HCT116 (cell line): ENCODE measurements at regions not wholly inside any gene's neighbourhood (a gene's known extent, or its start where the extent isn't known, plus 50 kb on each side); places are given as distances from the start of the nearest gene placed in this dataset.

ENCODE experiments used
- ATAC-seq: fragments of 200-7000 bp; cut with Tn5 transposase; 2 replicates; pipeline ENCODE4 v1.9.1; 2020; ENCODE audit warnings: mild to moderate bottlenecking, moderate library complexity
- BruUV-seq: library from RNA; stranded (reverse); fragments of 400-500 nt; replicated peaks from 2 replicates; lab custom pipeline; 2021; lab: Mats Ljungman, UMichigan
- CTCF ChIA-PET: fragments of 300-600 bp; sonication (Branson Sonifier 250); formaldehyde crosslinking; loops from one replicate; lab custom pipeline; 2021; ENCODE audit warnings: antibody characterized with exemption; lab: Charles Lee
- POLR2A ChIA-PET: fragments of 300-600, 350-600 bp; sonication (Branson Sonifier 250); formaldehyde crosslinking; loops from one replicate; lab custom pipeline; 2021; ENCODE audit warnings: antibody characterized with exemption; lab: Charles Lee
- RAD21 ChIA-PET, 2 experiments: fragments of 300-600 bp; sonication (Branson Sonifier 250); formaldehyde crosslinking; loops; one replicate each; lab custom pipeline; 2023; ENCODE audit warnings: low total read pairs in 2 of 2; ENCODE audit not compliant: uncharacterized antibody in 2 of 2, unreplicated experiment in 2 of 2, low non-redundant PET in 1 of 2; lab: Charles Lee
- DNase-seq: peaks from one replicate; pipeline ENCODE4 v3.0.0-alpha.2; 2010; ENCODE audit warnings: low read depth, low spot score
- H2AFZ ChIP-seq: fragments of 200-600 bp; shearing (Covaris generic), sonication (generic); 2 replicates; pipeline ENCODE4 v1.6.1; 2017; ENCODE audit warnings: low read depth, mixed run types, mixed read lengths, antibody characterized with exemption, low read length; ENCODE audit not compliant: poor library complexity, severe bottlenecking
- H3K27ac ChIP-seq: 2 replicates; pipeline ENCODE4 v1.5.1; 2012; ENCODE audit warnings: low read depth, low read length
- H3K27me3 ChIP-seq: fragments of 200-600 bp; sonication (generic); 2 replicates; pipeline ENCODE4 v1.6.1; 2016; ENCODE audit warnings: mixed run types, low read length, mixed read lengths; ENCODE audit not compliant: insufficient read depth
- H3K36me3 ChIP-seq, 2 experiments: fragments of 200-500 bp in 1 of 2; fragments of 200-600 bp in 1 of 2; sonication (Bioruptor generic) in 1 of 2; sonication (generic) in 1 of 2; 2 replicates each; pipeline versions ENCODE4 v1.5.1 to v1.6.1; 2014 to 2016; ENCODE audit warnings: low read length in 2 of 2, inconsistent platforms in 1 of 2, mixed read lengths in 1 of 2, mixed run types in 1 of 2; ENCODE audit not compliant: insufficient read depth in 2 of 2, control insufficient read depth in 1 of 2
- H3K4me1 ChIP-seq, 2 experiments: fragments of 200-600 bp in 1 of 2; sonication (generic) in 1 of 2; 2 replicates each; pipeline versions ENCODE4 v1.5.1 to v1.6.1; 2012 to 2017; ENCODE audit warnings: low read length in 2 of 2, inconsistent platforms in 1 of 2, mild to moderate bottlenecking in 1 of 2, mixed read lengths in 1 of 2, mixed run types in 1 of 2, moderate library complexity in 1 of 2; ENCODE audit not compliant: insufficient read depth in 2 of 2, control insufficient read depth in 1 of 2
- H3K4me2 ChIP-seq: fragments of 200-600 bp; sonication (generic); 2 replicates; pipeline ENCODE4 v1.6.1; 2017; ENCODE audit warnings: mixed run types, low read length, mixed read lengths
- H3K4me3 ChIP-seq, 2 experiments: fragments of 200-600 bp in 1 of 2; sonication (generic) in 1 of 2; replicated peaks in 1 of 2; 2 replicates each; pipeline ENCODE4 v1.5.1; 2011 to 2016; ENCODE audit warnings: low read length in 2 of 2, control low read depth in 1 of 2, low read depth in 1 of 2, mild to moderate bottlenecking in 1 of 2, mixed read lengths in 1 of 2, mixed run types in 1 of 2
- H3K79me2 ChIP-seq: fragments of 200-600 bp; sonication (generic); 2 replicates; pipeline ENCODE4 v1.6.1; 2017; ENCODE audit warnings: mild to moderate bottlenecking, mixed run types, low read length, moderate library complexity, mixed read lengths; ENCODE audit not compliant: insufficient read depth
- H3K9ac ChIP-seq: fragments of 200-600 bp; sonication (generic); 2 replicates; pipeline ENCODE4 v1.6.1; 2016; ENCODE audit warnings: low read length, mixed read lengths
- H3K9me2 ChIP-seq: fragments of 200-600 bp; sonication (generic), shearing (Covaris generic); 2 replicates; pipeline ENCODE4 v1.6.1; 2017; ENCODE audit warnings: mixed run types, mild to moderate bottlenecking, moderate library complexity; ENCODE audit not compliant: insufficient read depth
- H3K9me3 ChIP-seq, 2 experiments: fragments of 200-500 bp in 1 of 2; fragments of 200-600 bp in 1 of 2; sonication (Bioruptor generic) in 1 of 2; sonication (generic) in 1 of 2; 2 replicates each; pipeline ENCODE4 v1.6.1; 2014 to 2017; ENCODE audit warnings: low read length in 2 of 2, mixed read lengths in 2 of 2, inconsistent platforms in 1 of 2, low read depth in 1 of 2, mild to moderate bottlenecking in 1 of 2, mixed run types in 1 of 2, moderate library complexity in 1 of 2; ENCODE audit not compliant: control insufficient read depth in 1 of 2, insufficient read depth in 1 of 2
- H4K20me1 ChIP-seq: fragments of 200-600 bp; sonication (generic), shearing (Covaris generic); 2 replicates; pipeline ENCODE4 v1.6.1; 2017; ENCODE audit warnings: mixed run types, mild to moderate bottlenecking, moderate library complexity; ENCODE audit not compliant: insufficient read depth
- CBX3 ChIP-seq: IDR thresholded peaks from 2 replicates; pipeline ENCODE4 v1.6.1; 2012; ENCODE audit warnings: low read depth
- CEBPB ChIP-seq: IDR thresholded peaks from 2 replicates; pipeline ENCODE4 v1.6.1; 2012; ENCODE audit warnings: low read depth
- EGR1 ChIP-seq: IDR thresholded peaks from 2 replicates; pipeline ENCODE4 v1.6.1; 2012; ENCODE audit warnings: low read depth
- ELF1 ChIP-seq: IDR thresholded peaks from 2 replicates; pipeline ENCODE4 v1.6.1; 2012; ENCODE audit warnings: low read depth, borderline replicate concordance
- EZH2phosphoT487 ChIP-seq: fragments of 200-600 bp; IDR thresholded peaks from 2 replicates; pipeline ENCODE4 v1.6.1; 2018; ENCODE audit warnings: antibody characterized with exemption, borderline replicate concordance
- FOSL1 ChIP-seq: IDR thresholded peaks from 2 replicates; pipeline ENCODE4 v1.6.1; 2012; ENCODE audit warnings: low read depth
- JUND ChIP-seq: IDR thresholded peaks from 2 replicates; pipeline ENCODE4 v1.6.1; 2012
- POLR2A ChIP-seq: IDR thresholded peaks from 2 replicates; pipeline ENCODE4 v1.7.0; 2011; ENCODE audit warnings: borderline replicate concordance; ENCODE audit not compliant: insufficient read depth, insufficient read length; ENCODE audit errors: extremely low read depth
- POLR2AphosphoS5 ChIP-seq: IDR thresholded peaks from 2 replicates; pipeline ENCODE4 v1.6.1; 2011; ENCODE audit warnings: mild to moderate bottlenecking, low read depth, low read length, moderate library complexity
- RAD21 ChIP-seq: IDR thresholded peaks from 2 replicates; pipeline ENCODE4 v1.6.1; 2012; ENCODE audit warnings: low read depth, mild to moderate bottlenecking
- SP1 ChIP-seq: IDR thresholded peaks from 2 replicates; pipeline ENCODE4 v1.6.1; 2012; ENCODE audit warnings: low read depth
- SRF ChIP-seq: IDR thresholded peaks from 2 replicates; pipeline ENCODE4 v1.6.1; 2012; ENCODE audit warnings: low read depth
- TCF7L2 ChIP-seq: IDR thresholded peaks from 2 replicates; pipeline ENCODE4 v1.7.0; 2011; ENCODE audit warnings: borderline replicate concordance, inconsistent platforms; ENCODE audit not compliant: insufficient read depth, insufficient read length; ENCODE audit errors: extremely low read depth
- YY1 ChIP-seq: IDR thresholded peaks from 2 replicates; pipeline ENCODE4 v1.6.1; 2011; ENCODE audit warnings: low read length, low read depth, moderate library complexity, mild to moderate bottlenecking; ENCODE audit not compliant: insufficient replicate concordance; ENCODE audit errors: extremely low read depth
- ZFX ChIP-seq: fragments of 450-650 bp; IDR thresholded peaks from 2 replicates; pipeline ENCODE4 v1.6.1; 2017
- ZNF274 ChIP-seq: fragments of 200-500 bp; sonication (Bioruptor generic); IDR thresholded peaks from 2 replicates; pipeline ENCODE4 v1.6.1; 2014; ENCODE audit warnings: mild to moderate bottlenecking, low read depth, low read length, inconsistent platforms
- intact Hi-C: fragments of 100-400 bp; cut with micrococcal nuclease; formaldehyde crosslinking; loops from 2 replicates; pipeline ENCODE4 v1.10.0; 2022
- TF ChIP-seq, protein P1 (sequence below): IDR thresholded peaks from 2 replicates; pipeline ENCODE4 v1.6.1; 2012; ENCODE audit warnings: low read depth
- TF ChIP-seq, protein P2 (sequence below): IDR thresholded peaks from 2 replicates; pipeline ENCODE4 v1.6.1; 2011; ENCODE audit warnings: mild to moderate bottlenecking, low read length, moderate library complexity; ENCODE audit not compliant: insufficient replicate concordance; ENCODE audit errors: extremely low read depth
- TF ChIP-seq, protein P3 (sequence below), 3 experiments: fragments of 200-600 bp in 1 of 3; sonication (generic) in 1 of 3; IDR thresholded peaks in 2 of 3; conservative IDR thresholded peaks in 1 of 3; 2 replicates each; pipeline ENCODE4 v1.5.1; 2012 to 2017; ENCODE audit warnings: low read depth in 2 of 3, low read length in 2 of 3, antibody characterized with exemption in 1 of 3, borderline replicate concordance in 1 of 3, control low read depth in 1 of 3, mild to moderate bottlenecking in 1 of 3, mixed read lengths in 1 of 3, mixed run types in 1 of 3, moderate library complexity in 1 of 3; ENCODE audit not compliant: insufficient read depth in 1 of 3
- TF ChIP-seq, protein P4 (sequence below): IDR thresholded peaks from 2 replicates; pipeline ENCODE4 v1.6.1; 2012

DNA sequence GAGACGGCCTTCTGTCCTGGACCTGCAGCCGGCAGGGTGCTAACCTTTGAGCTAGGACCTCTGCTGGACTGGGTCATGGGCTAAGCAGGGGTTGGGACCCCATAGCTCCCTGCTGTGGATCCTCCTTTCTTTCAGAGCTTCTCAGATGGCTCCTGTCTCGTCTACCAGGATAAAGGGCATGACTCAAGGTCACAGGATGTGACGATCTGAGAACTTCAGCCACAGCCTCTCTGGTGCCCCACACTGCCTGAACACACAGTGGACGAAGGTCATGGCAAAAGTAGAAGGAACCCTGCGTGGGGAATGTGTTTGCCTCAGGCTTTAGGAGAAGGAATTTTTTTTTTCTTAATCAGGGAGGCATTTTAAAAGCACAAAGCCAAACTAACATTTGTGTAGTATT lies 196.7 kb downstream of the TRIM29 start:
- Histone ChIP-seq H3K36me3 (no peaks in the 10 kb centered on the region), H3K9me3 (no peaks in the 10 kb centered on the region), H3K4me3 (no peak overlapping the region), H3K4me1 (peaks cover 10 to 22% of the 10 kb centered on the region in 2 experiments; a peak in 3 of 4 replicates), H3K79me2 (no peaks in the 10 kb centered on the region), H4K20me1 (no peaks in the 10 kb centered on the region), H3K9ac (no peak overlapping the region), H3K27me3 (peaks cover 25% of the 10 kb centered on the region; the same call in 1 of the 2 replicates), H3K27ac (no peak overlapping the region), H3K4me2 (peak overlapping the region; percentile 24; the same call in 1 of the 2 replicates), H2AFZ (no peak overlapping the region), H3K9me2 (no peaks in the 10 kb centered on the region)
- POLR2A ChIA-PET: no interaction called here
- no TSS peak for BruUV-seq
- RAD21 ChIA-PET: no interaction called here
- TF ChIP-seq EZH2phosphoT487 (no peak), RAD21 (no peak), EGR1 (no peak), CBX3 (no peak), ELF1 (no peak), POLR2AphosphoS5 (no peak), ZFX (no peak), CEBPB (no peak), POLR2A (no peak), JUND (no peak), ZNF274 (no peak), TCF7L2 (no peak), SP1 (no peak), YY1 (no peak), SRF (no peak), FOSL1 (no peak)
- TF ChIP-seq, protein P1, sequence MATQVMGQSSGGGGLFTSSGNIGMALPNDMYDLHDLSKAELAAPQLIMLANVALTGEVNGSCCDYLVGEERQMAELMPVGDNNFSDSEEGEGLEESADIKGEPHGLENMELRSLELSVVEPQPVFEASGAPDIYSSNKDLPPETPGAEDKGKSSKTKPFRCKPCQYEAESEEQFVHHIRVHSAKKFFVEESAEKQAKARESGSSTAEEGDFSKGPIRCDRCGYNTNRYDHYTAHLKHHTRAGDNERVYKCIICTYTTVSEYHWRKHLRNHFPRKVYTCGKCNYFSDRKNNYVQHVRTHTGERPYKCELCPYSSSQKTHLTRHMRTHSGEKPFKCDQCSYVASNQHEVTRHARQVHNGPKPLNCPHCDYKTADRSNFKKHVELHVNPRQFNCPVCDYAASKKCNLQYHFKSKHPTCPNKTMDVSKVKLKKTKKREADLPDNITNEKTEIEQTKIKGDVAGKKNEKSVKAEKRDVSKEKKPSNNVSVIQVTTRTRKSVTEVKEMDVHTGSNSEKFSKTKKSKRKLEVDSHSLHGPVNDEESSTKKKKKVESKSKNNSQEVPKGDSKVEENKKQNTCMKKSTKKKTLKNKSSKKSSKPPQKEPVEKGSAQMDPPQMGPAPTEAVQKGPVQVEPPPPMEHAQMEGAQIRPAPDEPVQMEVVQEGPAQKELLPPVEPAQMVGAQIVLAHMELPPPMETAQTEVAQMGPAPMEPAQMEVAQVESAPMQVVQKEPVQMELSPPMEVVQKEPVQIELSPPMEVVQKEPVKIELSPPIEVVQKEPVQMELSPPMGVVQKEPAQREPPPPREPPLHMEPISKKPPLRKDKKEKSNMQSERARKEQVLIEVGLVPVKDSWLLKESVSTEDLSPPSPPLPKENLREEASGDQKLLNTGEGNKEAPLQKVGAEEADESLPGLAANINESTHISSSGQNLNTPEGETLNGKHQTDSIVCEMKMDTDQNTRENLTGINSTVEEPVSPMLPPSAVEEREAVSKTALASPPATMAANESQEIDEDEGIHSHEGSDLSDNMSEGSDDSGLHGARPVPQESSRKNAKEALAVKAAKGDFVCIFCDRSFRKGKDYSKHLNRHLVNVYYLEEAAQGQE: no peak
- TF ChIP-seq, protein P2, sequence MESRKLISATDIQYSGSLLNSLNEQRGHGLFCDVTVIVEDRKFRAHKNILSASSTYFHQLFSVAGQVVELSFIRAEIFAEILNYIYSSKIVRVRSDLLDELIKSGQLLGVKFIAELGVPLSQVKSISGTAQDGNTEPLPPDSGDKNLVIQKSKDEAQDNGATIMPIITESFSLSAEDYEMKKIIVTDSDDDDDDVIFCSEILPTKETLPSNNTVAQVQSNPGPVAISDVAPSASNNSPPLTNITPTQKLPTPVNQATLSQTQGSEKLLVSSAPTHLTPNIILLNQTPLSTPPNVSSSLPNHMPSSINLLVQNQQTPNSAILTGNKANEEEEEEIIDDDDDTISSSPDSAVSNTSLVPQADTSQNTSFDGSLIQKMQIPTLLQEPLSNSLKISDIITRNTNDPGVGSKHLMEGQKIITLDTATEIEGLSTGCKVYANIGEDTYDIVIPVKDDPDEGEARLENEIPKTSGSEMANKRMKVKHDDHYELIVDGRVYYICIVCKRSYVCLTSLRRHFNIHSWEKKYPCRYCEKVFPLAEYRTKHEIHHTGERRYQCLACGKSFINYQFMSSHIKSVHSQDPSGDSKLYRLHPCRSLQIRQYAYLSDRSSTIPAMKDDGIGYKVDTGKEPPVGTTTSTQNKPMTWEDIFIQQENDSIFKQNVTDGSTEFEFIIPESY: no peak
- TF ChIP-seq, protein P3, sequence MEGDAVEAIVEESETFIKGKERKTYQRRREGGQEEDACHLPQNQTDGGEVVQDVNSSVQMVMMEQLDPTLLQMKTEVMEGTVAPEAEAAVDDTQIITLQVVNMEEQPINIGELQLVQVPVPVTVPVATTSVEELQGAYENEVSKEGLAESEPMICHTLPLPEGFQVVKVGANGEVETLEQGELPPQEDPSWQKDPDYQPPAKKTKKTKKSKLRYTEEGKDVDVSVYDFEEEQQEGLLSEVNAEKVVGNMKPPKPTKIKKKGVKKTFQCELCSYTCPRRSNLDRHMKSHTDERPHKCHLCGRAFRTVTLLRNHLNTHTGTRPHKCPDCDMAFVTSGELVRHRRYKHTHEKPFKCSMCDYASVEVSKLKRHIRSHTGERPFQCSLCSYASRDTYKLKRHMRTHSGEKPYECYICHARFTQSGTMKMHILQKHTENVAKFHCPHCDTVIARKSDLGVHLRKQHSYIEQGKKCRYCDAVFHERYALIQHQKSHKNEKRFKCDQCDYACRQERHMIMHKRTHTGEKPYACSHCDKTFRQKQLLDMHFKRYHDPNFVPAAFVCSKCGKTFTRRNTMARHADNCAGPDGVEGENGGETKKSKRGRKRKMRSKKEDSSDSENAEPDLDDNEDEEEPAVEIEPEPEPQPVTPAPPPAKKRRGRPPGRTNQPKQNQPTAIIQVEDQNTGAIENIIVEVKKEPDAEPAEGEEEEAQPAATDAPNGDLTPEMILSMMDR (IDR thresholded peaks at IDR 0.05 in 2 of 3, conservative IDR thresholded peaks at IDR 0.05 in 1 of 3; ENCODE audit: borderline replicate concordance in 1 of 3, insufficient read depth in 1 of 3, low read depth in 2 of 3, low read length in 2 of 3): no peak
- TF ChIP-seq, protein P4, sequence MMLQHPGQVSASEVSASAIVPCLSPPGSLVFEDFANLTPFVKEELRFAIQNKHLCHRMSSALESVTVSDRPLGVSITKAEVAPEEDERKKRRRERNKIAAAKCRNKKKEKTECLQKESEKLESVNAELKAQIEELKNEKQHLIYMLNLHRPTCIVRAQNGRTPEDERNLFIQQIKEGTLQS: no peak
- intact Hi-C loops: no loop called here
- ATAC-seq: peak; percentile 15; the same call in 1 of the 2 replicates
- DNase-seq: no peak
- CTCF ChIA-PET: interaction anchor here (0.9 to 1.2 kb wide), 2 partner anchors 11 to 13 kb away, joined by 3 read pairs; no protein-coding TSS in a partner anchor
